Sciatic nerve (tissue), 2 donors: ENCODE measurements at regions not wholly inside any gene's neighbourhood (a gene's known extent, or its start where the extent isn't known, plus 50 kb on each side); places are given as distances from the start of the nearest gene placed in this dataset.
"Not testable (repeated sequence)": the region's sequence is repeated elsewhere in the genome, so short reads cannot be mapped to it uniquely, and the experiment has no call there.

Source experiments
- ATAC-seq: fragments of 200-7000 bp; cut with Tn5 transposase; one replicate; pipeline ENCODE4 v1.9.1; 2020; ENCODE audit warnings: mild to moderate bottlenecking, moderate library complexity
- DNase-seq: peaks from one replicate; pipeline ENCODE4 v3.0.0-alpha.2; 2020; ENCODE audit warnings: low spot score
- intact Hi-C: fragments of 100-400 bp; cut with DNase I; formaldehyde crosslinking; loops from one replicate; pipeline ENCODE4 v1.14.2; 2022
- donor health status: DM: no; HTN: no; CAD: no.
- donor health status: DM: no; HTN: no; CAD: no.

- no peak for DNase-seq
- intact Hi-C loops = no loop called here
- ATAC-seq = peak; percentile 47
Measured at GRCh38 chr6:168995526-168996355, 257.9 kb downstream of the THBS2 start.

- no peak for DNase-seq
- ATAC-seq = no peak
- intact Hi-C loops = no loop called here
Measured at GRCh38 chr6:168994956-168995355, 258.7 kb downstream of the THBS2 start.

GRCh38 chr6:168992446-168993144, 261.1 kb downstream of the THBS2 start:
- intact Hi-C loops = no loop called here
- ATAC-seq (no peak), DNase-seq (no peak)

- intact Hi-C loops, DNase-seq, ATAC-seq: not testable (repeated sequence)
Measured at GRCh38 chr6:168991695-168992094, 262.0 kb downstream of the THBS2 start.

GRCh38 chr6:168990019-168990751, 263.5 kb downstream of the THBS2 start:
- DNase-seq = no peak

GRCh38 chr6:168989421-168989820, 264.2 kb downstream of the THBS2 start:
- intact Hi-C loops = no loop called here
- no peak for ATAC-seq

More at GRCh38 chr6:168990019-168990751, 263.5 kb downstream of the THBS2 start:
- intact Hi-C loops = no loop called here
- ATAC-seq = no peak

GRCh38 chr6:168988801-168989200, 264.8 kb downstream of the THBS2 start:
- intact Hi-C loops = no loop called here
- DNase-seq (no peak), ATAC-seq (peak; percentile 86)

More at GRCh38 chr6:168989421-168989820, 264.2 kb downstream of the THBS2 start:
- no peak for DNase-seq

GRCh38 chr6:168988280-168988679, 265.4 kb downstream of the THBS2 start:
- no peak for DNase-seq
- ATAC-seq = peak; percentile 92
- intact Hi-C loops = no loop called here

GRCh38 chr6:168985705-168986104, 267.9 kb downstream of the THBS2 start:
- no peak for ATAC-seq
- intact Hi-C loops = no loop called here
- no peak for DNase-seq

- DNase-seq = no peak
Measured at GRCh38 chr6:168983925-168984324, 269.7 kb downstream of the THBS2 start.

GRCh38 chr6:168981187-168981586, 272.5 kb downstream of the THBS2 start:
- intact Hi-C loops = no loop called here
- no peak for DNase-seq
- no peak for ATAC-seq

More at GRCh38 chr6:168983925-168984324, 269.7 kb downstream of the THBS2 start:
- intact Hi-C loops = no loop called here
- ATAC-seq = no peak

- intact Hi-C loops = no loop called here
- ATAC-seq = no peak
- no peak for DNase-seq
Measured at GRCh38 chr6:168979254-168979653, 274.4 kb downstream of the THBS2 start.

- ATAC-seq (no peak), DNase-seq (no peak)
- intact Hi-C loops = no loop called here
Measured at GRCh38 chr6:168972128-168972527, 281.5 kb downstream of the THBS2 start.

GRCh38 chr6:168971549-168971948, 282.1 kb downstream of the THBS2 start:
- no peak for DNase-seq
- intact Hi-C loops = no loop called here
- no peak for ATAC-seq

- ATAC-seq = no peak
- intact Hi-C loops = no loop called here
- DNase-seq = no peak
Measured at GRCh38 chr6:168968801-168969200, 284.8 kb downstream of the THBS2 start.

GRCh38 chr6:168968228-168968627, 285.4 kb downstream of the THBS2 start:
- DNase-seq (no peak), ATAC-seq (peak; percentile 98)
- intact Hi-C loops = no loop called here

- intact Hi-C loops = no loop called here
- DNase-seq (no peak), ATAC-seq (peak; percentile 79)
Measured at GRCh38 chr6:168967281-168967925, 286.2 kb downstream of the THBS2 start.

- no peak for DNase-seq
- ATAC-seq = no peak
Measured at GRCh38 chr6:168964138-168964835, 289.4 kb downstream of the THBS2 start.

GRCh38 chr6:168962886-168963285, 290.8 kb downstream of the THBS2 start:
- ATAC-seq (peak; percentile 50), DNase-seq (no peak)
- intact Hi-C loops = no loop called here

More at GRCh38 chr6:168964138-168964835, 289.4 kb downstream of the THBS2 start:
- intact Hi-C loops = no loop called here
